ENCODE measurements at regions not wholly inside any gene's neighbourhood (a gene's known extent, or its start where the extent isn't known, plus 50 kb on each side); places are given as distances from the start of the nearest gene placed in this dataset.

DNA sequence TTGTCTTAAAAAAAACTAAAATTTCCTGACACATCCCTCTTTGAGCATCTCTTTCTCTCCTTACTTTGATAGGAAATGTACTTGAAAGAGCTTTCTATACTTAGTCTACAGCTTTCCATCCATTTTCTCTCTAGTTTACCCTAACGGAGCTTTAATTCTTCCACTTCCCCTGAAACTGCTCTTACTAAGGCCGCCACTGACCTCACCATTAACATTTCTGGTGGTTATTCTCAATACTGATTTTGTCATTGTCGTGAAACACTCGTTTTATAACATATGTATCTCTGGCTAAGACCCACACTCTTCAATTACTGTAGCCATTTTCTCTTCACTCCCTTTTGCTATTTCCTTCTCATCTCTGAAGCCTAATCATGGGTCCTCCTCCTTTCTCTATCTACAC, 262.0 kb upstream of the FERD3L start:
- no peak for DNase-seq
- Mint-ChIP-seq H3K27me3 (no peaks in the 10 kb centered on the region), H3K9me3 (peaks cover 1% of the 10 kb centered on the region), H3K4me1 (peaks cover 5% of the 10 kb centered on the region), H3K27ac (no peak overlapping the region), H3K4me3 (no peak overlapping the region), H3K36me3 (ENCODE audit: low read depth) (no peaks in the 10 kb centered on the region)
- ChIA-PET POLR2A (no interaction called here), CTCF (no interaction called here)

DNA sequence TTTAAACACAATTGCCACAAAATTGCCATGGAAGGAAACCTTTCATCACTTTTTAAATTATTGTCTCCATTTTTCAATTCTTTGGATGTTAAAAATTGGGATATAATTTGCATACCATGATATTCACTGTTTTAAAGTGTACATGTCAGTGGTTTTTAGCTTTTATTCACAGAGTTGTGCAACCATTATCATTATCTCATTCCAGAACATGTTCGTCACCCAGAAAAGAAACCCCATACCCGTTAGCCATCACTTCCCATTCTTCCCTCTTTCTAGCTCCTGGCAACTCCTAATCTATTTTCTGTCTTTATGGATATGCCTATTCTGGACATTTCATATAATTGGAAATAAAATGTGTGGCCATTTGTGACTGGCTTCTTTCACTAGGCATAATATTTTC, 260.3 kb upstream of the FERD3L start:
- H3K27ac Mint-ChIP-seq: no peak overlapping the region
- H3K36me3 Mint-ChIP-seq (ENCODE audit: low read depth): no peaks in the 10 kb centered on the region
- H3K27me3 Mint-ChIP-seq: no peaks in the 10 kb centered on the region
- ChIA-PET POLR2A (no interaction called here), CTCF (no interaction called here)
- no peak overlapping the region for H3K4me3 Mint-ChIP-seq
- H3K4me1 Mint-ChIP-seq: peaks cover 5% of the 10 kb centered on the region
- H3K9me3 Mint-ChIP-seq: no peaks in the 10 kb centered on the region
- no peak for DNase-seq

GRCh38 chr7:19404912-19405329, 259.7 kb upstream of the FERD3L start:
- Mint-ChIP-seq H3K27ac (peak overlapping the region; percentile 9), H3K4me1 (peaks cover 5% of the 10 kb centered on the region), H3K36me3 (ENCODE audit: low read depth) (no peaks in the 10 kb centered on the region), H3K27me3 (no peaks in the 10 kb centered on the region), H3K9me3 (no peaks in the 10 kb centered on the region), H3K4me3 (no peak overlapping the region)
- no peak for DNase-seq
- CTCF ChIA-PET: no interaction called here
- POLR2A ChIA-PET: no interaction called here

DNA sequence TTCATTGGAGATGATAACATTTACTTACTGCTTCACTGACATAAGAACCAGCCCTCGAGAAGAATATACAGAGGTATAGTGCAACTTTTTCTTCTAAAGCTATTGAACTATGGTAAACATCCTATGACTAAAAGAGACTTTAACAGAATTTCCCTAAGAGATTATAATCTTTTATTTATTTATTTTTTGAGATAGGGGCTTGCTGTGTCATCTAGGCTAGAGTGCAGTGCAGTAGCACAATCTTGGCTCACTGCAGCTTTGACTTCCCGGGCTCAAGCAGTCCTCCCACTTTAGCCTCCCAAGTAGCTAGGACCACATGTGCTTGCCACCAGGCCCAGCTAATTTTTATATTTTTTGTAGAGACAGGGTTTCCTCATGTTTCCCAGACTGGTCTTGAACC, 258.5 kb upstream of the FERD3L start:
- POLR2A ChIA-PET: no interaction called here
- H3K27me3 Mint-ChIP-seq: no peaks in the 10 kb centered on the region
- H3K4me3 Mint-ChIP-seq: no peak overlapping the region
- H3K4me1 Mint-ChIP-seq: peaks cover 5% of the 10 kb centered on the region
- DNase-seq: no peak
- no peaks in the 10 kb centered on the region for H3K9me3 Mint-ChIP-seq
- no peaks in the 10 kb centered on the region for H3K36me3 Mint-ChIP-seq (ENCODE audit: low read depth)
- H3K27ac Mint-ChIP-seq: no peak overlapping the region
- CTCF ChIA-PET: no interaction called here

- Mint-ChIP-seq H3K9me3 (no peaks in the 10 kb centered on the region), H3K27me3 (no peaks in the 10 kb centered on the region), H3K4me3 (no peak overlapping the region), H3K36me3 (ENCODE audit: low read depth) (no peaks in the 10 kb centered on the region), H3K4me1 (peaks cover 5% of the 10 kb centered on the region), H3K27ac (no peak overlapping the region)
- CTCF ChIA-PET: no interaction called here
- no peak for DNase-seq
- POLR2A ChIA-PET: no interaction called here
Observed at GRCh38 chr7:19401461-19401860, 256.2 kb upstream of the FERD3L start.

- Mint-ChIP-seq H3K27ac (no peak overlapping the region), H3K4me1 (peaks cover 5% of the 10 kb centered on the region), H3K4me3 (no peak overlapping the region), H3K27me3 (no peaks in the 10 kb centered on the region), H3K36me3 (ENCODE audit: low read depth) (no peaks in the 10 kb centered on the region), H3K9me3 (no peaks in the 10 kb centered on the region)
- ChIA-PET CTCF (no interaction called here), POLR2A (no interaction called here)
- no peak for DNase-seq
Observed at GRCh38 chr7:19400758-19401254, 255.6 kb upstream of the FERD3L start.

- no peaks in the 10 kb centered on the region for H3K4me1 Mint-ChIP-seq
- no peak for DNase-seq
- no peak overlapping the region for H3K27ac Mint-ChIP-seq
- ChIA-PET CTCF (no interaction called here), POLR2A (no interaction called here)
- H3K9me3 Mint-ChIP-seq: no peaks in the 10 kb centered on the region
- no peaks in the 10 kb centered on the region for H3K27me3 Mint-ChIP-seq
- H3K36me3 Mint-ChIP-seq (ENCODE audit: low read depth): no peaks in the 10 kb centered on the region
- no peak overlapping the region for H3K4me3 Mint-ChIP-seq
Observed at GRCh38 chr7:19397911-19398310, 252.7 kb upstream of the FERD3L start.

GRCh38 chr7:19392246-19392645, 247.0 kb upstream of the FERD3L start:
- no peaks in the 10 kb centered on the region for H3K36me3 Mint-ChIP-seq (ENCODE audit: low read depth)
- POLR2A ChIA-PET: no interaction called here
- CTCF ChIA-PET: no interaction called here

GRCh38 chr7:19390795-19391194, 245.6 kb upstream of the FERD3L start:
- H3K9me3 Mint-ChIP-seq: peaks cover 8% of the 10 kb centered on the region

More at GRCh38 chr7:19392246-19392645, 247.0 kb upstream of the FERD3L start:
- Mint-ChIP-seq H3K4me1 (no peaks in the 10 kb centered on the region), H3K4me3 (no peak overlapping the region), H3K9me3 (peaks cover 4% of the 10 kb centered on the region), H3K27ac (no peak overlapping the region), H3K27me3 (no peaks in the 10 kb centered on the region)
- no peak for DNase-seq

GRCh38 chr7:19381321-19381720, 236.1 kb upstream of the FERD3L start:
- Mint-ChIP-seq H3K27ac (no peak overlapping the region), H3K4me3 (no peak overlapping the region), H3K27me3 (no peaks in the 10 kb centered on the region), H3K9me3 (peaks cover 9% of the 10 kb centered on the region), H3K4me1 (no peaks in the 10 kb centered on the region), H3K36me3 (ENCODE audit: low read depth) (no peaks in the 10 kb centered on the region)
- POLR2A ChIA-PET: no interaction called here
- no peak for DNase-seq
- CTCF ChIA-PET: no interaction called here

More at GRCh38 chr7:19390795-19391194, 245.6 kb upstream of the FERD3L start:
- CTCF ChIA-PET: no interaction called here
- no peak overlapping the region for H3K27ac Mint-ChIP-seq
- DNase-seq: no peak
- no peaks in the 10 kb centered on the region for H3K4me1 Mint-ChIP-seq
- no peaks in the 10 kb centered on the region for H3K36me3 Mint-ChIP-seq (ENCODE audit: low read depth)
- no peaks in the 10 kb centered on the region for H3K27me3 Mint-ChIP-seq
- H3K4me3 Mint-ChIP-seq: no peak overlapping the region
- POLR2A ChIA-PET: no interaction called here

- H3K36me3 Mint-ChIP-seq (ENCODE audit: low read depth): no peaks in the 10 kb centered on the region
- POLR2A ChIA-PET: no interaction called here
- no peak overlapping the region for H3K27ac Mint-ChIP-seq
- peaks cover 11% of the 10 kb centered on the region for H3K9me3 Mint-ChIP-seq
- DNase-seq: no peak
- H3K27me3 Mint-ChIP-seq: no peaks in the 10 kb centered on the region
- CTCF ChIA-PET: no interaction called here
- no peak overlapping the region for H3K4me3 Mint-ChIP-seq
- H3K4me1 Mint-ChIP-seq: no peaks in the 10 kb centered on the region
Observed at GRCh38 chr7:19378345-19378714, 233.1 kb upstream of the FERD3L start.

- DNase-seq: no peak
- Mint-ChIP-seq H3K9me3 (peaks cover 9% of the 10 kb centered on the region), H3K27ac (no peak overlapping the region), H3K4me3 (no peak overlapping the region), H3K36me3 (ENCODE audit: low read depth) (no peaks in the 10 kb centered on the region), H3K27me3 (no peaks in the 10 kb centered on the region), H3K4me1 (no peaks in the 10 kb centered on the region)
- ChIA-PET POLR2A (no interaction called here), CTCF (no interaction called here)
Observed at GRCh38 chr7:19377611-19378344, 232.6 kb upstream of the FERD3L start.

- H3K4me3 Mint-ChIP-seq: no peak overlapping the region
- H3K27me3 Mint-ChIP-seq: no peaks in the 10 kb centered on the region
- no peaks in the 10 kb centered on the region for H3K36me3 Mint-ChIP-seq (ENCODE audit: low read depth)
- H3K27ac Mint-ChIP-seq: no peak overlapping the region
- POLR2A ChIA-PET: no interaction called here
- no peaks in the 10 kb centered on the region for H3K4me1 Mint-ChIP-seq
- peaks cover 9% of the 10 kb centered on the region for H3K9me3 Mint-ChIP-seq
- no peak for DNase-seq
- CTCF ChIA-PET: no interaction called here
Observed at GRCh38 chr7:19376538-19376937, 231.3 kb upstream of the FERD3L start.

DNA sequence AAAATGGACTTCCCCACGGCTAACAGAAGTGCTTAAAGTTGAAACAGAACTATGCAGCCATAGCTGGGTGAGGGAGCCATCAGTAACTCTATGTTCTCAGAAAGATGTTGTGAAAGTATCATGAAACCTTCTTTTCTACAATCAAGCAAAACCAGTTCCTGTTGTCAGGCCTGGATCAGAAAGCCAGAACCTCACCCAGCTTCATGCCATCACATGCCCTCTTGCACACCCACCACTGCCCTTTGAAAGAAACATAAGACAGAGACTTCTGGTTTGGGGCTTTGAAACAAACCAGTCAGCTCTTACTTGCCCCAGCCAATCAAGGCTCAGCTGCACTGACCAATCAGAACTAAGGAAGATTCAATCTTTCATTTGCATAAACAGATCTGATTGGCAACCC, 230.8 kb upstream of the FERD3L start:
- Mint-ChIP-seq H3K27ac (no peak overlapping the region), H3K4me3 (no peak overlapping the region), H3K36me3 (ENCODE audit: low read depth) (no peaks in the 10 kb centered on the region), H3K9me3 (peaks cover 9% of the 10 kb centered on the region), H3K27me3 (no peaks in the 10 kb centered on the region), H3K4me1 (no peaks in the 10 kb centered on the region)
- no peak for DNase-seq
- CTCF ChIA-PET: no interaction called here
- POLR2A ChIA-PET: no interaction called here

Measured in activated CD4-positive, alpha-beta memory T cell treated with anti-CD3 and anti-CD28 coated beads, Interleukin-2, amount 10 ng/mL, durations not matched to agents 7 days and 5 days (primary cell).